CD14-positive monocyte (primary cell): ENCODE measurements at regions not wholly inside any gene's neighbourhood (a gene's known extent, or its start where the extent isn't known, plus 50 kb on each side); places are given as distances from the start of the nearest gene placed in this dataset.

Experiments
- DNase-seq, 3 donors: peaks; one replicate each; pipeline ENCODE4 v3.0.0-alpha.2; 2011 to 2022
- H2AFZ ChIP-seq: 2 replicates; pipeline ENCODE4 v1.6.0; 2012; ENCODE audit warnings: mild to moderate bottlenecking, low read depth, low read length, inconsistent platforms; ENCODE audit not compliant: insufficient read depth, poor library complexity, severe bottlenecking
- H3K27ac ChIP-seq, 2 donors: 1 replicate in 1 of 2; 2 replicates in 1 of 2; pipeline ENCODE4 v1.5.1; 2012 to 2013; ENCODE audit warnings: low read length in 2 of 2, control low read depth in 1 of 2, inconsistent platforms in 1 of 2, low read depth in 1 of 2, mild to moderate bottlenecking in 1 of 2
- H3K27me3 ChIP-seq, 2 donors: one replicate each; pipeline versions ENCODE4 v1.6.0 to v1.6.1; 2011 to 2013; ENCODE audit warnings: low read length in 2 of 2; ENCODE audit not compliant: control insufficient read depth in 2 of 2, insufficient read depth in 2 of 2
- H3K36me3 ChIP-seq, 2 donors: replicated peaks in 1 of 2; 1 replicate in 1 of 2; 2 replicates in 1 of 2; pipeline versions ENCODE4 v1.5.1 to v1.6.1; 2012 to 2013; ENCODE audit warnings: low read length in 2 of 2, control low read depth in 1 of 2, inconsistent platforms in 1 of 2, mild to moderate bottlenecking in 1 of 2; ENCODE audit not compliant: insufficient read depth in 2 of 2, control insufficient read depth in 1 of 2
- H3K4me1 ChIP-seq, 2 donors: 1 replicate in 1 of 2; 2 replicates in 1 of 2; pipeline versions ENCODE4 v1.5.1 to v1.6.1; 2012 to 2013; ENCODE audit warnings: low read length in 2 of 2, control low read depth in 1 of 2, inconsistent platforms in 1 of 2, mild to moderate bottlenecking in 1 of 2, moderate library complexity in 1 of 2; ENCODE audit not compliant: insufficient read depth in 2 of 2, control insufficient read depth in 1 of 2
- H3K4me2 ChIP-seq: replicated peaks from 2 replicates; pipeline ENCODE3; 2012; ENCODE audit warnings: low read length, moderate library complexity, mild to moderate bottlenecking; ENCODE audit not compliant: poor library complexity, severe bottlenecking; ENCODE audit errors: extremely low read depth
- H3K4me3 ChIP-seq, 3 experiments: fragments of 200-600 bp in 1 of 3; sonication (generic) in 1 of 3; replicated peaks in 1 of 3; 1 replicate in 2 of 3; 2 replicates in 1 of 3; pipeline ENCODE4 v1.5.1; 2011 to 2013; ENCODE audit warnings: low read length in 3 of 3, mild to moderate bottlenecking in 3 of 3, control low read depth in 2 of 3, low read depth in 2 of 3, inconsistent platforms in 1 of 3, moderate library complexity in 1 of 3
- H3K79me2 ChIP-seq: 2 replicates; pipeline ENCODE4 v1.6.0; 2012; ENCODE audit warnings: mild to moderate bottlenecking, control low read depth, inconsistent platforms, low read length, moderate library complexity; ENCODE audit not compliant: insufficient read depth
- H3K9ac ChIP-seq: 2 replicates; pipeline ENCODE4 v1.6.0; 2017; ENCODE audit warnings: low read length, mild to moderate bottlenecking; ENCODE audit not compliant: insufficient read depth, poor library complexity, severe bottlenecking
- H3K9me3 ChIP-seq, 2 donors: replicated peaks in 1 of 2; 1 replicate in 1 of 2; 2 replicates in 1 of 2; pipeline versions ENCODE4 v1.5.1 to v1.6.1; 2012 to 2013; ENCODE audit warnings: low read length in 2 of 2, control low read depth in 1 of 2; ENCODE audit not compliant: control insufficient read depth in 1 of 2, insufficient read depth in 1 of 2
- H4K20me1 ChIP-seq: 2 replicates; pipeline ENCODE4 v1.6.0; 2012; ENCODE audit warnings: mild to moderate bottlenecking, low read length, control low read depth, moderate library complexity; ENCODE audit not compliant: insufficient read depth
- H3K27ac Mint-ChIP-seq, 7 donors: one replicate each; pipeline ENCODE4 v1.8.0; 2020; ENCODE audit warnings: mild to moderate bottlenecking in 7 of 7, mixed read lengths in 7 of 7, moderate library complexity in 6 of 7, inconsistent platforms in 2 of 7
- H3K27me3 Mint-ChIP-seq, 3 donors: one replicate each; pipeline ENCODE4 v1.8.0; 2021 to 2022; ENCODE audit warnings: low read depth in 3 of 3, mild to moderate bottlenecking in 3 of 3, mixed read lengths in 3 of 3, moderate library complexity in 3 of 3, inconsistent platforms in 1 of 3
- H3K36me3 Mint-ChIP-seq, 2 donors: one replicate each; pipeline ENCODE4 v1.8.0; 2020; ENCODE audit warnings: mixed read lengths in 2 of 2, inconsistent platforms in 1 of 2, mild to moderate bottlenecking in 1 of 2
- H3K4me1 Mint-ChIP-seq: one replicate; pipeline ENCODE4 v1.8.0; 2020; ENCODE audit warnings: mild to moderate bottlenecking, mixed read lengths
- H3K4me3 Mint-ChIP-seq, 2 donors: one replicate each; pipeline ENCODE4 v1.8.0; 2020; ENCODE audit warnings: mild to moderate bottlenecking in 2 of 2, mixed read lengths in 2 of 2, moderate library complexity in 1 of 2
- H3K9me3 Mint-ChIP-seq, 7 donors: one replicate each; pipeline ENCODE4 v1.8.0; 2020 to 2022; ENCODE audit warnings: mixed read lengths in 7 of 7, mild to moderate bottlenecking in 6 of 7, moderate library complexity in 6 of 7, inconsistent platforms in 2 of 7
- WGBS: methylation state at CpG from one replicate; pipeline ENCODE4 v1.1.5; 2013; ENCODE audit warnings: missing lambda C conversion rate; ENCODE audit not compliant: insufficient coverage; 5-methylcytosine and 5-hydroxymethylcytosine counted together
- intact Hi-C, 2 donors: fragments of 100-400 bp; cut with micrococcal nuclease; formaldehyde crosslinking; loops; one replicate each; pipeline versions ENCODE4 v1.15.0 to v1.15.1; 2023
- TF ChIP-seq, protein P1 (sequence below): fragments of 200-600 bp; IDR thresholded peaks from one replicate; pipeline ENCODE4 v1.8.0; 2022; ENCODE audit warnings: antibody characterized with exemption, mild to moderate bottlenecking

DNA sequence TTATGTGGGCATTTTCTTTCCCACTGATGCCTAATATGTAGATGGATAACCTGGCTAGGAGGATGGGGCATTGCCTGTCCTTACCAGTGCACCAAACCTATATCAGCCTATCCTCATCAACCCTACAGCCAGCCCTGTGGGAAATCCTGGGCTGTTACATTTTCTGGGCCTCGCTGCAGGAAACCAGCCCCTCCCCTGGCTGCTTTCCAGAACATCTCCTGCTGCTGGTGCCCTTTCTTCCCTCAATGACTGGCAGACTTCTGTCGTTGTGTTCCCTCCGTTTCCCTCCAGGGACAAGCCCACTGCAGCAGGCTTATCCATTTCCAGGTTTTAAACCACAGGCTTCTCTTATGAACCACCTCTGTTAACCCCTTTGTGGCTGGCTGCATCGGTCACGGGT lies 486.1 kb upstream of the COBL start:
- H3K27me3 ChIP-seq = no peaks in the 10 kb centered on the region
- H3K4me1 Mint-ChIP-seq = no peaks in the 10 kb centered on the region
- TF ChIP-seq, protein P1, sequence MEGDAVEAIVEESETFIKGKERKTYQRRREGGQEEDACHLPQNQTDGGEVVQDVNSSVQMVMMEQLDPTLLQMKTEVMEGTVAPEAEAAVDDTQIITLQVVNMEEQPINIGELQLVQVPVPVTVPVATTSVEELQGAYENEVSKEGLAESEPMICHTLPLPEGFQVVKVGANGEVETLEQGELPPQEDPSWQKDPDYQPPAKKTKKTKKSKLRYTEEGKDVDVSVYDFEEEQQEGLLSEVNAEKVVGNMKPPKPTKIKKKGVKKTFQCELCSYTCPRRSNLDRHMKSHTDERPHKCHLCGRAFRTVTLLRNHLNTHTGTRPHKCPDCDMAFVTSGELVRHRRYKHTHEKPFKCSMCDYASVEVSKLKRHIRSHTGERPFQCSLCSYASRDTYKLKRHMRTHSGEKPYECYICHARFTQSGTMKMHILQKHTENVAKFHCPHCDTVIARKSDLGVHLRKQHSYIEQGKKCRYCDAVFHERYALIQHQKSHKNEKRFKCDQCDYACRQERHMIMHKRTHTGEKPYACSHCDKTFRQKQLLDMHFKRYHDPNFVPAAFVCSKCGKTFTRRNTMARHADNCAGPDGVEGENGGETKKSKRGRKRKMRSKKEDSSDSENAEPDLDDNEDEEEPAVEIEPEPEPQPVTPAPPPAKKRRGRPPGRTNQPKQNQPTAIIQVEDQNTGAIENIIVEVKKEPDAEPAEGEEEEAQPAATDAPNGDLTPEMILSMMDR = no peak
- H3K9me3 ChIP-seq = peaks cover 10 to 23% of the 10 kb centered on the region in 2 donors
- no peaks in the 10 kb centered on the region for H3K36me3 Mint-ChIP-seq
- no peak overlapping the region for H3K27ac ChIP-seq
- no peak overlapping the region for H2AFZ ChIP-seq
- no peak overlapping the region for H3K4me3 ChIP-seq
- H3K4me2 ChIP-seq = no peak overlapping the region
- H4K20me1 ChIP-seq = no peaks in the 10 kb centered on the region
- intact Hi-C loops = no loop called here
- WGBS = 42% methylated on average over 5 of the region's 5 CpGs
- H3K9ac ChIP-seq = no peak overlapping the region
- H3K36me3 ChIP-seq = no peaks in the 10 kb centered on the region
- no peaks in the 10 kb centered on the region for H3K79me2 ChIP-seq
- no peak overlapping the region for H3K27ac Mint-ChIP-seq
- no peaks in the 10 kb centered on the region for H3K27me3 Mint-ChIP-seq
- H3K4me3 Mint-ChIP-seq = no peak overlapping the region
- no peak for DNase-seq
- peaks cover 4 to 15% (median 10%) of the 10 kb centered on the region in 7 donors for H3K9me3 Mint-ChIP-seq
- H3K4me1 ChIP-seq = no peaks in the 10 kb centered on the region

GRCh38 chr7:51797371-51797770 lies 480.8 kb upstream of the COBL start:
- H3K27ac Mint-ChIP-seq = no peak overlapping the region
- Histone ChIP-seq H3K4me3 (no peak overlapping the region), H3K27ac (no peak overlapping the region), H2AFZ (no peak overlapping the region), H3K36me3 (no peaks in the 10 kb centered on the region), H3K9ac (no peak overlapping the region), H4K20me1 (no peaks in the 10 kb centered on the region), H3K79me2 (no peaks in the 10 kb centered on the region), H3K9me3 (no peaks in the 10 kb centered on the region), H3K4me1 (no peaks in the 10 kb centered on the region), H3K4me2 (no peak overlapping the region), H3K27me3 (no peaks in the 10 kb centered on the region)
- no CpG with 5 or more reads among the region's 1 CpG for WGBS
- DNase-seq = no peak
- peaks cover 0 to 2% (median 0%) of the 10 kb centered on the region in 7 donors for H3K9me3 Mint-ChIP-seq
- H3K27me3 Mint-ChIP-seq = no peaks in the 10 kb centered on the region
- H3K4me3 Mint-ChIP-seq = no peak overlapping the region
- H3K4me1 Mint-ChIP-seq = no peaks in the 10 kb centered on the region
- intact Hi-C loops = no loop called here
- TF ChIP-seq, protein P1 = no peak
- no peaks in the 10 kb centered on the region for H3K36me3 Mint-ChIP-seq
